HG02678 (cell line): ENCODE measurements at regions not wholly inside any gene's neighbourhood (a gene's known extent, or its start where the extent isn't known, plus 50 kb on each side); places are given as distances from the start of the nearest gene placed in this dataset.

Source experiments
- ATAC-seq: cut with Tn5 transposase; IDR thresholded peaks from one replicate; pipeline ENCODE4 v1.9.1; 2021; ENCODE audit warnings: mild to moderate bottlenecking, moderate library complexity; ENCODE audit not compliant: unreplicated experiment

DNA sequence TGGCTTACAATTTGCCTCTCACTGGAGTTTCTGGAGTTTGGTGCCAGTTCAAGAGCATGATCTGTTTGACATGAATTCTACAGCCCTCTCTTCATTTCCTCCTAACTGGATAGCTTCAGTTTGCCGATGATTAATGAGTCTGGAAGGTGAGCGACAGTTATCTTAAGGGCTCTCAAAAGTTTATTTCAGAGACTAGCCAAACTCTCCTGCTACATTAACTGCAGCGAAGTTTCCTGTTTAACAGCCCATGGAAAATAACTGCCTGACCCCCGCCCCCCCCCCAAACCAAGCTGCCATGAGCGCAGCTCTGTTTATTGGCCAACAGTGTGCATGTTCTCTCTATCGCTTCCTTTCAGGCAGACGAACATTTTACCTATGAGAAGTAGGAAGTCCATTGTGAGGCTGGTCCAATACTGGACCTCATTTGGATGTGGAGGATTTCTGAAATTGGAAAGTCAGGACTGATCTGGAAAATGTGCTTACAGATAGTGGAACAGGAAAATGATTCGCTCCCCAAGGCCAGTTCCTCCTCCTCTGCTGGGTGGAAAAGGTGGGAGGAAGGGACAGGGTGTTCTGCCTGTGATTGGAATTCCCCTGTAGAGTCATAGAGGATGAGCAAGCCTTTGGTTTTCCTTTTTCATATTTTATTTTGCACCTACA, 522.2 kb upstream of the JAG1 start:
- no peak for ATAC-seq

GRCh38 chr20:11197851-11198250, 524.1 kb upstream of the JAG1 start:
- ATAC-seq = no peak

GRCh38 chr20:11200423-11200822, 526.6 kb upstream of the JAG1 start:
- ATAC-seq = no peak

DNA sequence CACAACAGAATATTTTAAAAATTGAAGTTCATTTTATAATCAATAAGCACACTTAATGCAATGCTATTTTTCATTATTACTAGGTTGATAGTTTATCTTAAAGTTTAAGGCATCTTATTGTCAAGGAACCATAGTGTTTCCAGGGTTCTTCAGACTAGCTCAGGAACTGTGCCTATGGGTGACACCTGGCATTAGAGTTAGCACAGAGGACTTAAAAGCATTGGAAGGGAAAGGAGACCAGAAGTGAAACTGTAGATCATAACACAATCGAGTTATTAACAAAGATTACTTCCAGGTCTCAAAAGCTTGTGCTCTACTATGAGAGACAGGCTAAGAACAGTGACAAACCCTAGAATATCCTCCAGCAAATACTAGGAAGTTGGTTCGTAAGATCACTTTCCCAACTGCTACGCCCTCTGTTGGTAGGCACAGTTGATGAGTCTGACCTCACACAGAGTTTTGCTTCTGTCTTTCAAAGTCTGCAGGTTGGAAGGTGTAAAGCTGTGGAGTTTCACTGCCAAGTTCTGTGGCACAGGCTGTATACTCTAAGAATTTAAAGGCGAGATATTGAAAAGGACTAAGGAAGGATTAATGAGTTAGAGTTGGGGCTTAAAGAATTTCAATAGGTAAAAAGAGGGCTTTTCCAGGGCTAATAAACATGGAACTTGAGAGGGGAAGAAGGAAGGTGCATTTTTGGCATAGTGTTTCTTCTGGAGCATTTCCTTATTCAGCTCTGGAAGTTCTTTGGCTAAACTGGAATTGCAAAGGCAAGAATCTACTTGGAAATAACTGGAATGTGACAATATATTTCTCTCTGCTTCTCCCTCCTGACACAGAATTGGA, 531.3 kb upstream of the JAG1 start:
- peak; percentile 86 for ATAC-seq

GRCh38 chr20:11205769-11206362, 532.1 kb upstream of the JAG1 start:
- ATAC-seq = no peak

GRCh38 chr20:11207749-11208502, 534.1 kb upstream of the JAG1 start:
- ATAC-seq = no peak

DNA sequence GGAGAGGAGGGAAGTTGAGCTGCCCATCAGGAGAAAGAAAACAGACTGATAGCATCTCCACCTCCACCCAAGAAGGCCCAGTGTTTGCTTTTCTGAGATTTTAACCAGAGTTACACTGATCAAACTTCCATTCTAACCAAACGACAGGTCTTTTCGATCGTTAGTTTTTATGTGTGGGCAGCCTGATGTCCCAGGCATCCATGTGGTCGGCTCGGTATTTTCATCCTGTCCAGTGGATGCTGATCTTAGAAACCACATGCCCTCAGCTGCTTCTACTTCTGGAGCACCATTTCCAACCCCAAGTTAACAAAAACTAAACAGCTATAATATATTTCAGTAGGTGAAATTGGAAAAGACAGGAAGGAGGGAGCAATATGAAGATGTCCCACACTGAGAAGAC, 536.8 kb upstream of the JAG1 start:
- ATAC-seq = no peak

GRCh38 chr20:11212272-11212671, 538.5 kb upstream of the JAG1 start:
- no peak for ATAC-seq

GRCh38 chr20:11212902-11213301, 539.1 kb upstream of the JAG1 start:
- ATAC-seq = no peak

GRCh38 chr20:11214256-11214840, 540.5 kb upstream of the JAG1 start:
- ATAC-seq = no peak

GRCh38 chr20:11216451-11217314, 542.9 kb upstream of the JAG1 start:
- no peak for ATAC-seq

DNA sequence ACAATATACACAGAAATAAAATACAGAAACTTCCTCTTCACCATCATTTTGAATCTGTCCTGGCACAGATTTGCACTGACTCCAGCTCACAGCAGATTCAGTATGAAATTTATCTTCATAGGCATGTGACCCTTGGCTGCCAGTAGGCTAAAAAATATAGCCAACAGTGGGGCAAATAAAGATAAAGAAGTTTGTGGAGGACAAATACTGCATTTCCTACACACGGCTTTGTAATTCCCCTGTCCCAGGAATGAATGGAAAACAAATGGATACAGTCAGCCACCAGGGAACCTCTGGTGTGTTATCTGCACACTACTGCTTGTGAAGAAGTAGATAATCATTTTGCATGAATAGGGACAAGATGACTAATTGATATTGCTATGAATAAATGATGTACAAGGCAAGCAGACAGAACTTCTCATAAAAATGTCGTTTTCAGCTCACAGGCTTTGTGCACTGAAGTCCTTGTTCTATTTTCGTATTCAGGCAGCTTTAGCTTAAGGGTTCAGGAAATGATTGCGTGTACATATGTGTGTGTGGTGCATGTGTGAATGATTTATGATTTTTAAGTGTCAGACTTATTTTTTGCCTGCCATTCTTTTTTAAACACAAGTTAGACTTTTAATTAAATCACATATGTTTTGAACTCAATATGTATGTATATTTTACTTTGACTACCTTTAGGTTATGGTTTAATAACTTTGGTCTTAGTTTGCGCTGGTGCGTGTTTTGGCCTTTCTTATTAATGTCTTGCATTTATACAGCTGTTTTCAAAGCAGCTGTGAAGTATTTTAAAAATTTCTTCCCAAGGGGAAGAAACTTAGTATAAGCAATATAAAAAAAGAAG, 543.8 kb upstream of the JAG1 start:
- ATAC-seq = no peak

- no peak for ATAC-seq
Observed at GRCh38 chr20:11218173-11218680, 544.4 kb upstream of the JAG1 start.

DNA sequence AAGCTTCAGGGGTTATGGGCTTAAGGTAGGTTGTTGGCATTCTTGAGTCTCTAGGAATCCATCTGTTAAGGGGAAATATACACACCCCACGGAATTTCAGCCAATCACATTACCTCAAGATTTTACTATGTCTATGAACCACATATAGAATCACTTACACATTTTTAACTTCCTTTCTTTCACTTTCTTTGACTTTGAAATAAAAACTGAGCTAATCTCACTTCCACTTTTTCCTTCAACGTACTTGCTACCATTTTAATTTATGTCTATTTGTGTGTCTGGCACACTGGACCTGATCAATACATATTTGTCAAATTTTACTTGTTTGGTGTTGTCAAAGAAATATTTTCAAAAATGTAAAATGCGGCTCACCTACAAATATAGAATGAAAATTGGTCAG, 545.4 kb upstream of the JAG1 start:
- no peak for ATAC-seq

DNA sequence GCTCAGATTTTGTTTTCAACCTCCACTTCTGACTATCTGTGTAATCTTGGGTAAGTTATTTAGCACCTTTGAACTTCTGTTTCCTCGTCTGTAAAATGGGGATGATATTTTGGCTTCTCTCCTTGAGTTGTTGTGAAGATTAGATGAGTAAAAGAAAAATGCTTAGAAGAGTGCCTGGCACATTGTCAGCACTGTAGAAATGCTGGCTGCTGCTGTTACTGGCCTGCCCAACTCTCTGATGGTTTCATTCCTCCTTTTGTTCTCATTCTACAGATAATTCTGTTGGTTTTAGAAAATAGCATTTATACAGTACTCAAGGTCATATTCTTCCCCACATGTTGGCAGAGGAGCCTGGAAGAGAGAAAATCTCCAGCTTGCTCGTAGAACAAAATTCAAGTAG, 547.2 kb upstream of the JAG1 start:
- ATAC-seq = no peak

DNA sequence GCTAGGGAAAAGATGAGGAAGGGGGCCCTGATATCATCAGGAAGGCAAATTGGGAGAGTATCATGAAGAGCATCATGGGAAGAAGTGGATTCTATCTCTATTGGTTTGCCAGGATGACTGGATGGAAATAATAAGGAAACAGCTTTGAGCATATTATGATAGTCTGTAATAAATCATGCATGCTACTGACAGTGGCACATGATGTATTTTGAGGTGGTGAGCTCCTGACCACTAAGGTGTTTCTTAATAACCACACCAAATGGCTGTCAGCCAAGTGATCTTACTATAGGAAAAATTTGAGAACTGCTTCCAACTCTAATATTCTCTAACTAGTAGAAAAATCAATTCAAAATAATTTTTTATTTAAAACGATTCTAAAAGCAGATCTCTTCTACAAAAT, 548.4 kb upstream of the JAG1 start:
- no peak for ATAC-seq

DNA sequence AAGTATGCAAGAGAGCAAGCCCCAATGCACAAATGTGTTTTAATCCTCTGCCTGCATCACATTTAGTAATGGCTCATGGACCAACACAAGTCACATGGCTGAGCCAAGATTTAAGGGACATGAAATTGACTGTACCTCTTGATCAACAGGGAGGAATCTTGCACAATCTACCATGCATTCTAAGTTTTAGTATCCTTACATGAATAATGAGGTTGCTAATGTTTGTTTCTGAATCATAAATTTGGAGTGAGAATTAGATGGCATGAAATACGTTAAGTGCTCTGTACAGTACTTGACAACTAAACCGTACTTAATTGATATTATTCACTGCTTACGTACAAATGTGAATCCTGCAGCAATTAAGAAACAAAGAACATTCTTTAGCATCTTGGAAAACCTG, 553.8 kb upstream of the JAG1 start:
- ATAC-seq = no peak

DNA sequence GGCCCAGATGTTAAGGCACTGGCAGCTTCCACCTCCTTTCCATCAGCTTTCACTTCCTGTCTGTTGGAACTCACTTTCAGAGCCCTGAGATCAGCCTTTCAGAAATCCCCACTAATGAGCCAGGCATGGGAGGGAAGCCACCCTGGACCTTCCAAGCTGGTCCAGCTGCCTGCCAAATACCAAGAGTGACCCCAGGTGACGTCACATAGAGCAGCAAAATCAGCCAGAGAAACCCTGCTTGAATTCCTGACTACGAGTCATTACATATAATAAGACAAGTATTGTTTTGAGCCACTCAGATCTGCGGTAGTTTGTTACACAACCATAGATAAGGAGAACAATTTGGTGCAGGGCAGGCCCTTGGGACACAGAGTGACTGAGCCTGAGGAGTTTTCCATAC, 556.0 kb upstream of the JAG1 start:
- no peak for ATAC-seq

GRCh38 chr20:11230999-11231398, 557.2 kb upstream of the JAG1 start:
- no peak for ATAC-seq
